ENCODE measurements at regions not wholly inside any gene's neighbourhood (a gene's known extent, or its start where the extent isn't known, plus 50 kb on each side); places are given as distances from the start of the nearest gene placed in this dataset.

- TF ChIP-seq POLR2A (IDR thresholded peaks at IDR 0.05) (no peak), CTCF (IDR thresholded peaks at IDR 0.05) (no peak), POLR2AphosphoS5 (IDR thresholded peaks at IDR 0.05) (no peak)
Observed at GRCh38 chr14:101027966-101028365, 124.4 kb upstream of the RTL1 start.

All from prostate gland (tissue), 2 donors.